CD14-positive monocyte (primary cell): ENCODE measurements at regions not wholly inside any gene's neighbourhood (a gene's known extent, or its start where the extent isn't known, plus 50 kb on each side); places are given as distances from the start of the nearest gene placed in this dataset.

Experiments
- DNase-seq, 3 donors: peaks; one replicate each; pipeline ENCODE4 v3.0.0-alpha.2; 2011 to 2022
- H2AFZ ChIP-seq: 2 replicates; pipeline ENCODE4 v1.6.0; 2012; ENCODE audit warnings: mild to moderate bottlenecking, low read depth, low read length, inconsistent platforms; ENCODE audit not compliant: insufficient read depth, poor library complexity, severe bottlenecking
- H3K27ac ChIP-seq, 2 donors: 1 replicate in 1 of 2; 2 replicates in 1 of 2; pipeline ENCODE4 v1.5.1; 2012 to 2013; ENCODE audit warnings: low read length in 2 of 2, control low read depth in 1 of 2, inconsistent platforms in 1 of 2, low read depth in 1 of 2, mild to moderate bottlenecking in 1 of 2
- H3K27me3 ChIP-seq, 2 donors: one replicate each; pipeline versions ENCODE4 v1.6.0 to v1.6.1; 2011 to 2013; ENCODE audit warnings: low read length in 2 of 2; ENCODE audit not compliant: control insufficient read depth in 2 of 2, insufficient read depth in 2 of 2
- H3K36me3 ChIP-seq, 2 donors: replicated peaks in 1 of 2; 1 replicate in 1 of 2; 2 replicates in 1 of 2; pipeline versions ENCODE4 v1.5.1 to v1.6.1; 2012 to 2013; ENCODE audit warnings: low read length in 2 of 2, control low read depth in 1 of 2, inconsistent platforms in 1 of 2, mild to moderate bottlenecking in 1 of 2; ENCODE audit not compliant: insufficient read depth in 2 of 2, control insufficient read depth in 1 of 2
- H3K4me1 ChIP-seq, 2 donors: 1 replicate in 1 of 2; 2 replicates in 1 of 2; pipeline versions ENCODE4 v1.5.1 to v1.6.1; 2012 to 2013; ENCODE audit warnings: low read length in 2 of 2, control low read depth in 1 of 2, inconsistent platforms in 1 of 2, mild to moderate bottlenecking in 1 of 2, moderate library complexity in 1 of 2; ENCODE audit not compliant: insufficient read depth in 2 of 2, control insufficient read depth in 1 of 2
- H3K4me2 ChIP-seq: replicated peaks from 2 replicates; pipeline ENCODE3; 2012; ENCODE audit warnings: low read length, moderate library complexity, mild to moderate bottlenecking; ENCODE audit not compliant: poor library complexity, severe bottlenecking; ENCODE audit errors: extremely low read depth
- H3K4me3 ChIP-seq, 3 experiments: fragments of 200-600 bp in 1 of 3; sonication (generic) in 1 of 3; replicated peaks in 1 of 3; 1 replicate in 2 of 3; 2 replicates in 1 of 3; pipeline ENCODE4 v1.5.1; 2011 to 2013; ENCODE audit warnings: low read length in 3 of 3, mild to moderate bottlenecking in 3 of 3, control low read depth in 2 of 3, low read depth in 2 of 3, inconsistent platforms in 1 of 3, moderate library complexity in 1 of 3
- H3K79me2 ChIP-seq: 2 replicates; pipeline ENCODE4 v1.6.0; 2012; ENCODE audit warnings: mild to moderate bottlenecking, control low read depth, inconsistent platforms, low read length, moderate library complexity; ENCODE audit not compliant: insufficient read depth
- H3K9ac ChIP-seq: 2 replicates; pipeline ENCODE4 v1.6.0; 2017; ENCODE audit warnings: low read length, mild to moderate bottlenecking; ENCODE audit not compliant: insufficient read depth, poor library complexity, severe bottlenecking
- H3K9me3 ChIP-seq, 2 donors: replicated peaks in 1 of 2; 1 replicate in 1 of 2; 2 replicates in 1 of 2; pipeline versions ENCODE4 v1.5.1 to v1.6.1; 2012 to 2013; ENCODE audit warnings: low read length in 2 of 2, control low read depth in 1 of 2; ENCODE audit not compliant: control insufficient read depth in 1 of 2, insufficient read depth in 1 of 2
- H4K20me1 ChIP-seq: 2 replicates; pipeline ENCODE4 v1.6.0; 2012; ENCODE audit warnings: mild to moderate bottlenecking, low read length, control low read depth, moderate library complexity; ENCODE audit not compliant: insufficient read depth
- H3K27ac Mint-ChIP-seq, 7 donors: one replicate each; pipeline ENCODE4 v1.8.0; 2020; ENCODE audit warnings: mild to moderate bottlenecking in 7 of 7, mixed read lengths in 7 of 7, moderate library complexity in 6 of 7, inconsistent platforms in 2 of 7
- H3K27me3 Mint-ChIP-seq, 3 donors: one replicate each; pipeline ENCODE4 v1.8.0; 2021 to 2022; ENCODE audit warnings: low read depth in 3 of 3, mild to moderate bottlenecking in 3 of 3, mixed read lengths in 3 of 3, moderate library complexity in 3 of 3, inconsistent platforms in 1 of 3
- H3K36me3 Mint-ChIP-seq, 2 donors: one replicate each; pipeline ENCODE4 v1.8.0; 2020; ENCODE audit warnings: mixed read lengths in 2 of 2, inconsistent platforms in 1 of 2, mild to moderate bottlenecking in 1 of 2
- H3K4me1 Mint-ChIP-seq: one replicate; pipeline ENCODE4 v1.8.0; 2020; ENCODE audit warnings: mild to moderate bottlenecking, mixed read lengths
- H3K4me3 Mint-ChIP-seq, 2 donors: one replicate each; pipeline ENCODE4 v1.8.0; 2020; ENCODE audit warnings: mild to moderate bottlenecking in 2 of 2, mixed read lengths in 2 of 2, moderate library complexity in 1 of 2
- H3K9me3 Mint-ChIP-seq, 7 donors: one replicate each; pipeline ENCODE4 v1.8.0; 2020 to 2022; ENCODE audit warnings: mixed read lengths in 7 of 7, mild to moderate bottlenecking in 6 of 7, moderate library complexity in 6 of 7, inconsistent platforms in 2 of 7
- WGBS: methylation state at CpG from one replicate; pipeline ENCODE4 v1.1.5; 2013; ENCODE audit warnings: missing lambda C conversion rate; ENCODE audit not compliant: insufficient coverage; 5-methylcytosine and 5-hydroxymethylcytosine counted together
- intact Hi-C, 2 donors: fragments of 100-400 bp; cut with micrococcal nuclease; formaldehyde crosslinking; loops; one replicate each; pipeline versions ENCODE4 v1.15.0 to v1.15.1; 2023
- TF ChIP-seq, protein P1 (sequence below): fragments of 200-600 bp; IDR thresholded peaks from one replicate; pipeline ENCODE4 v1.8.0; 2022; ENCODE audit warnings: antibody characterized with exemption, mild to moderate bottlenecking

DNA sequence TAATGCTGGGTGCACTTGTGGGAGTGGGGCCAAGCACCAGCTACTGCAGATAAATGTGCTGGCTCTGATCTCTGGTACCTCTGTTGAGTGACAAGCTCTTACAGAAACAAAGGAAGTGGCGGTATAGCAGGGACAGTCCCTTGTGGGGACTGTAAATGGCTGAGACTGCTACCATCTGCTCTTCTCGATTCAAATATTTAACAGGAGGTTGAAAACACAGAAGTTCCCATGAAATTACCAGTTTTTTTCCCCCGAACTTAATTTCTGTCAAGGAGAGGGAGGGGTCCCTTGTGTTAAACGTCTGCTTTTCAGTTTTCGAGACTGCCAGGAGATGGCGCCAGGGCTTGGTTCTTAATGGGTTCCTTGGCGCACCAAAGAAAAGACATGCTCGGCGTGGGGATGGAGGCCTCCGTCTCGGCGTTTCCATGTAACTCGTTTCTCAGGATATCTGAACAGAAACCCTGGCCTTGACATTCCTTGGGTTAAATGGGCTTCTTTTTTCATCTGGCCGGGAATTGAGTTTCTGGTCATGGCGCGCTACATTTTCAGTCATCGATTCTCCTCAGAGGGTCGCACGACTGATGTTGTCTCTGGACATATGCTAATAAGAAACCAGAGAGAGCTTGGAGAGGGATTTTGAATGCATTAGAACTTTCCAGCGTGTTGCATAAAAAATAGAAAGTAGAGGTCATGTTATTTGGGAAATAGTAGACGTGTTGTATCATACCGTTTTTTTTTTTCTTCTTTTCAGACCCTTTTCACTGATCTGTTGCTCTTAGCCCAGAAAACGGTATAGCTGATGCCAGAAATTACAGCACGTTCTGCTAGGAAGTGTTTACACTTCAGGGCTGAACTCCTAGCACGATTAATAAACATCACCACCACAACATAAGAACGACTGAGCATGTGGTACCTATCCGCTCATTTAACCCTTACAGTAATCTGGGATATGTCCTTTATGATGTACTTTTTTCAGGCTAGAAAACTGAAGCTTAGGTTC, 64.0 kb downstream of the CARTPT start:
- H3K27me3 Mint-ChIP-seq: peaks cover 0 to 2% (median 1%) of the 10 kb centered on the region in 3 donors
- peak overlapping the region; percentile 22 to 24 for H3K4me3 Mint-ChIP-seq
- H3K36me3 ChIP-seq: no peaks in the 10 kb centered on the region
- no peaks in the 10 kb centered on the region for H3K27me3 ChIP-seq
- H3K27ac Mint-ChIP-seq: no peak overlapping the region
- H3K79me2 ChIP-seq: no peaks in the 10 kb centered on the region
- H3K36me3 Mint-ChIP-seq: no peaks in the 10 kb centered on the region
- no peaks in the 10 kb centered on the region for H4K20me1 ChIP-seq
- no peak overlapping the region for H3K27ac ChIP-seq
- peaks cover 0 to 2% (median 0%) of the 10 kb centered on the region in 7 donors for H3K9me3 Mint-ChIP-seq
- no peak overlapping the region for H3K4me2 ChIP-seq
- intact Hi-C loops: no loop called here
- TF ChIP-seq, protein P1, sequence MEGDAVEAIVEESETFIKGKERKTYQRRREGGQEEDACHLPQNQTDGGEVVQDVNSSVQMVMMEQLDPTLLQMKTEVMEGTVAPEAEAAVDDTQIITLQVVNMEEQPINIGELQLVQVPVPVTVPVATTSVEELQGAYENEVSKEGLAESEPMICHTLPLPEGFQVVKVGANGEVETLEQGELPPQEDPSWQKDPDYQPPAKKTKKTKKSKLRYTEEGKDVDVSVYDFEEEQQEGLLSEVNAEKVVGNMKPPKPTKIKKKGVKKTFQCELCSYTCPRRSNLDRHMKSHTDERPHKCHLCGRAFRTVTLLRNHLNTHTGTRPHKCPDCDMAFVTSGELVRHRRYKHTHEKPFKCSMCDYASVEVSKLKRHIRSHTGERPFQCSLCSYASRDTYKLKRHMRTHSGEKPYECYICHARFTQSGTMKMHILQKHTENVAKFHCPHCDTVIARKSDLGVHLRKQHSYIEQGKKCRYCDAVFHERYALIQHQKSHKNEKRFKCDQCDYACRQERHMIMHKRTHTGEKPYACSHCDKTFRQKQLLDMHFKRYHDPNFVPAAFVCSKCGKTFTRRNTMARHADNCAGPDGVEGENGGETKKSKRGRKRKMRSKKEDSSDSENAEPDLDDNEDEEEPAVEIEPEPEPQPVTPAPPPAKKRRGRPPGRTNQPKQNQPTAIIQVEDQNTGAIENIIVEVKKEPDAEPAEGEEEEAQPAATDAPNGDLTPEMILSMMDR: peak; percentile 42
- H2AFZ ChIP-seq: peak overlapping the region; percentile 59
- H3K4me1 Mint-ChIP-seq: peaks cover 5% of the 10 kb centered on the region
- no peaks in the 10 kb centered on the region for H3K9me3 ChIP-seq
- DNase-seq: no peak
- 50% methylated on average over 15 of the region's 27 CpGs for WGBS
- no peak overlapping the region for H3K4me3 ChIP-seq
- no peaks in the 10 kb centered on the region for H3K4me1 ChIP-seq
- no peak overlapping the region for H3K9ac ChIP-seq

- Histone ChIP-seq H3K4me2 (no peak overlapping the region), H3K79me2 (no peaks in the 10 kb centered on the region), H3K9me3 (no peaks in the 10 kb centered on the region), H4K20me1 (no peaks in the 10 kb centered on the region), H3K4me1 (no peaks in the 10 kb centered on the region), H2AFZ (no peak overlapping the region), H3K36me3 (no peaks in the 10 kb centered on the region), H3K4me3 (no peak overlapping the region), H3K27ac (no peak overlapping the region), H3K27me3 (no peaks in the 10 kb centered on the region), H3K9ac (no peak overlapping the region)
- DNase-seq: no peak
- Mint-ChIP-seq H3K4me1 (peaks cover 5% of the 10 kb centered on the region), H3K27ac (no peak overlapping the region), H3K27me3 (peaks cover 2 to 5% (median 2%) of the 10 kb centered on the region in 3 donors), H3K36me3 (no peaks in the 10 kb centered on the region), H3K4me3 (no peak overlapping the region), H3K9me3 (peaks cover 0 to 3% (median 0%) of the 10 kb centered on the region in 7 donors)
- WGBS: 50% methylated on average over 2 of the region's 6 CpGs
- intact Hi-C loops: no loop called here
- TF ChIP-seq, protein P1: no peak
Observed at GRCh38 chr5:71783891-71784290, 64.8 kb downstream of the CARTPT start.
